GM23248 (cell line): ENCODE measurements at regions not wholly inside any gene's neighbourhood (a gene's known extent, or its start where the extent isn't known, plus 50 kb on each side); places are given as distances from the start of the nearest gene placed in this dataset.
"Not testable (repeated sequence)": the region's sequence is repeated elsewhere in the genome, so short reads cannot be mapped to it uniquely, and the experiment has no call there.

ENCODE experiments used
- DNase-seq: peaks from one replicate; pipeline ENCODE4 v3.0.0-alpha.2; 2015
- H2AFZ ChIP-seq: fragments of 200-600 bp; sonication (generic); 2 replicates; pipeline ENCODE4 v1.6.1; 2016; ENCODE audit warnings: antibody characterized with exemption
- H3F3A ChIP-seq: fragments of 200-600 bp; sonication (generic); 2 replicates; pipeline ENCODE4 v1.6.1; 2016; ENCODE audit warnings: mild to moderate bottlenecking, antibody characterized with exemption, mixed run types; ENCODE audit not compliant: insufficient read depth
- H3K27ac ChIP-seq: fragments of 200-600 bp; sonication (generic); 2 replicates; pipeline ENCODE4 v1.5.1; 2016; ENCODE audit warnings: mild to moderate bottlenecking
- H3K27me3 ChIP-seq: fragments of 200-600 bp; sonication (generic); replicated peaks from 2 replicates; pipeline ENCODE4 v1.6.1; 2016; ENCODE audit warnings: mild to moderate bottlenecking; ENCODE audit not compliant: insufficient read depth
- H3K36me3 ChIP-seq: fragments of 200-600 bp; sonication (generic); 2 replicates; pipeline ENCODE4 v1.6.1; 2016; ENCODE audit warnings: low read depth, mild to moderate bottlenecking
- H3K4me1 ChIP-seq: fragments of 200-600 bp; sonication (generic); 2 replicates; pipeline ENCODE4 v1.6.1; 2016; ENCODE audit warnings: mild to moderate bottlenecking; ENCODE audit not compliant: insufficient read depth
- H3K4me2 ChIP-seq: fragments of 200-600 bp; sonication (generic); one replicate; pipeline ENCODE4 v1.6.1; 2016; ENCODE audit warnings: mild to moderate bottlenecking; ENCODE audit not compliant: unreplicated experiment
- H3K4me3 ChIP-seq: fragments of 200-600 bp; sonication (generic); 2 replicates; pipeline ENCODE4 v1.5.1; 2016; ENCODE audit warnings: mild to moderate bottlenecking
- H3K79me2 ChIP-seq: fragments of 200-600 bp; sonication (generic); 2 replicates; pipeline ENCODE4 v1.6.1; 2016; ENCODE audit warnings: mild to moderate bottlenecking; ENCODE audit not compliant: insufficient read depth
- H3K9ac ChIP-seq: fragments of 200-600 bp; sonication (generic); 2 replicates; pipeline ENCODE4 v1.6.1; 2016; ENCODE audit warnings: mild to moderate bottlenecking
- H3K9me2 ChIP-seq: fragments of 200-600 bp; sonication (generic); 2 replicates; pipeline ENCODE4 v1.6.1; 2016; ENCODE audit warnings: mixed run types, mild to moderate bottlenecking, moderate library complexity; ENCODE audit not compliant: insufficient read depth
- H3K9me3 ChIP-seq: fragments of 200-600 bp; sonication (generic); one replicate; pipeline ENCODE4 v1.6.1; 2017; ENCODE audit warnings: low read depth
- H4K20me1 ChIP-seq: fragments of 200-600 bp; sonication (generic); 2 replicates; pipeline ENCODE4 v1.6.0; 2016; ENCODE audit not compliant: insufficient read depth
- EZH2 ChIP-seq: fragments of 200-600 bp; sonication (generic); IDR thresholded peaks from 2 replicates; pipeline ENCODE4 v1.6.1; 2018; ENCODE audit warnings: antibody characterized with exemption, mild to moderate bottlenecking; ENCODE audit not compliant: insufficient read depth, poor library complexity, severe bottlenecking
- EZH2phosphoT487 ChIP-seq: fragments of 200-600 bp; sonication (generic); IDR thresholded peaks from 2 replicates; pipeline ENCODE4 v1.6.1; 2018; ENCODE audit warnings: antibody characterized with exemption, moderate library complexity, mild to moderate bottlenecking, low read depth; ENCODE audit not compliant: insufficient read depth
- WGBS, 2 experiments: methylation state at CpG; one replicate each; pipeline ENCODE4 v1.1.6; 2015 to 2017; ENCODE audit warnings: low lambda C conversion rate in 2 of 2, low coverage in 1 of 2; ENCODE audit errors: missing lambda C conversion rate in 2 of 2; 5-methylcytosine and 5-hydroxymethylcytosine counted together
- in situ Hi-C: fragments of 300-500 bp; cut with MboI; formaldehyde crosslinking; loops from 2 replicates; pipeline ENCODE4 v1.15.0; 2020

- H3K9me2 ChIP-seq: no peaks in the 10 kb centered on the region
- H3K4me2 ChIP-seq: no peak overlapping the region
- no peaks in the 10 kb centered on the region for H4K20me1 ChIP-seq
- H3K4me3 ChIP-seq: no peak overlapping the region
- whole genome bisulfite sequencing, 2 experiments: 20 to 22% methylated on average over 2 of the region's 2 CpGs
- H3K4me1 ChIP-seq: no peaks in the 10 kb centered on the region
- no peak overlapping the region for H3K9ac ChIP-seq
- no peaks in the 10 kb centered on the region for H3F3A ChIP-seq
- TF ChIP-seq EZH2phosphoT487 (no peak), EZH2 (no peak)
- no peaks in the 10 kb centered on the region for H3K79me2 ChIP-seq
- no peaks in the 10 kb centered on the region for H3K9me3 ChIP-seq
- no peak overlapping the region for H3K27ac ChIP-seq
- no peaks in the 10 kb centered on the region for H3K36me3 ChIP-seq
- 0 out of 2 replicates have a peak, but pooled peaks cover 7% of the 10 kb centered on the region for H3K27me3 ChIP-seq
- H2AFZ ChIP-seq: no peak overlapping the region
- DNase-seq: peak; percentile 20
- in situ Hi-C loops: no loop called here
Observed at GRCh38 chr1:38500352-38500751, 359.2 kb downstream of the RRAGC start.

GRCh38 chr1:38498686-38499085, 360.9 kb downstream of the RRAGC start:
- Histone ChIP-seq H3K9me2 (no peaks in the 10 kb centered on the region), H3K4me1 (no peaks in the 10 kb centered on the region), H4K20me1 (no peaks in the 10 kb centered on the region), H3K36me3 (no peaks in the 10 kb centered on the region), H3K9me3 (no peaks in the 10 kb centered on the region), H3K4me3 (no peak overlapping the region), H3K4me2 (no peak overlapping the region), H3K79me2 (no peaks in the 10 kb centered on the region), H2AFZ (no peak overlapping the region), H3K27me3 (0 out of 2 replicates have a peak, but pooled peaks cover 7% of the 10 kb centered on the region), H3K9ac (no peak overlapping the region), H3F3A (no peaks in the 10 kb centered on the region), H3K27ac (no peak overlapping the region)
- TF ChIP-seq EZH2 (no peak), EZH2phosphoT487 (no peak)
- in situ Hi-C loops: no loop called here
- WGBS, 2 experiments: 0 to 1% methylated on average over 7 of the region's 7 CpGs
- DNase-seq: no peak

GRCh38 chr1:38497921-38498656, 361.5 kb downstream of the RRAGC start:
- in situ Hi-C loops: no loop called here
- H2AFZ ChIP-seq: no peak overlapping the region
- no peak for DNase-seq
- H3K4me2 ChIP-seq: no peak overlapping the region
- TF ChIP-seq EZH2 (no peak), EZH2phosphoT487 (no peak)
- H3K9ac ChIP-seq: no peak overlapping the region
- H4K20me1 ChIP-seq: no peaks in the 10 kb centered on the region
- 10 to 12% methylated on average over 7 of the region's 7 CpGs for WGBS, 2 experiments
- no peaks in the 10 kb centered on the region for H3K9me3 ChIP-seq
- H3K27ac ChIP-seq: no peak overlapping the region
- no peaks in the 10 kb centered on the region for H3K9me2 ChIP-seq
- no peaks in the 10 kb centered on the region for H3K36me3 ChIP-seq
- H3K79me2 ChIP-seq: no peaks in the 10 kb centered on the region
- H3F3A ChIP-seq: no peaks in the 10 kb centered on the region
- no peaks in the 10 kb centered on the region for H3K4me1 ChIP-seq
- 0 out of 2 replicates have a peak, but pooled peaks cover 7% of the 10 kb centered on the region for H3K27me3 ChIP-seq
- no peak overlapping the region for H3K4me3 ChIP-seq

DNA sequence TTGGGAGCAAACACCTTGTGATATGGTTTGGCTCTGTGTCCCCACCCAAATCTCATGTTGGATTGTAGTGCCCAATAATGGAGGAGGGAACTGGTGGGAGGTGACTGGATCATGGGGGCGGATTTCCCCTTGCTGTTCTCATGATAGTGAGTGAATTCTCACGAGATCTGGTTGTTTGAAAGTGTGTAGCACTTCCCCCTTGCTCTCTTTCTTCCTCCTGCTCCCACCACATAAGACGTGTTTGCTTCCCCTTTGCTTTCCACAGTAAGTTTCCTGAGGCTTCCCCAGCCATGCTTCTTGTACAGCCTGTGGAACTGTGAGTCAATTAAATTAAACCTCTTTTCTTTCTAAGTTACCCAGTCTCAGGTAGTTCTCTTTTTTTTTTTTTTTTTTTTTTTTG, 366.3 kb downstream of the RRAGC start:
- H3K4me1 ChIP-seq, H3K4me3 ChIP-seq, H4K20me1 ChIP-seq, H3K9me2 ChIP-seq, in situ Hi-C loops, H2AFZ ChIP-seq, H3K27ac ChIP-seq, H3K9me3 ChIP-seq, H3K9ac ChIP-seq, H3K36me3 ChIP-seq, H3K4me2 ChIP-seq, H3K27me3 ChIP-seq, DNase-seq, H3K79me2 ChIP-seq, H3F3A ChIP-seq: not testable (repeated sequence)
- 7 to 8% methylated on average over 3 of the region's 3 CpGs for WGBS, 2 experiments

DNA sequence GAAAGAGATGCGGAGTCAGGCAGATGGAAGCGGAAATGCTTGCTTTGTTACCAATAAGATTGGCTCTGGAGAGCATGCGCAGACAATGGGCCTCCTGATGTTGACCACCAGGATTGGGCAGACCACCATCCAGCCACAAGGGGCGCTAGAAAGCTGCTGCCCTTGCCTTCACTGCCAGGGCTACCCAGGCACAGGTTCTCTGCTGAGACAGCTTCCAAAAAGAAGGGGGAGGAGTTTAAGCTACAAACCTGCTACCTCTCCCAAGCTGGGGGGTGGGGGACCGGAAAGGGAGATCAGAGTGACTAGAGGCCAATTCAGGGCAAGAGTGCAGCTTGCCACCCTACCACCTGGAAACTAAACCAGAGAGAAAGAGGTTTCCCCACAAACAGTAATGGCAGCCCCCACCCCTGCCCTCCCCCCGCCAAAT, 369.7 kb downstream of the RRAGC start:
- Histone ChIP-seq H3K4me2 (no peak overlapping the region), H3F3A (no peaks in the 10 kb centered on the region), H3K27me3 (peaks cover 17% of the 10 kb centered on the region), H3K36me3 (no peaks in the 10 kb centered on the region), H3K79me2 (no peaks in the 10 kb centered on the region), H3K9ac (no peak overlapping the region), H3K4me1 (no peaks in the 10 kb centered on the region), H4K20me1 (no peaks in the 10 kb centered on the region), H3K9me2 (no peaks in the 10 kb centered on the region), H2AFZ (no peak overlapping the region), H3K4me3 (no peak overlapping the region), H3K9me3 (no peaks in the 10 kb centered on the region), H3K27ac (no peak overlapping the region)
- WGBS, 2 experiments: 29 to 33% methylated on average over 6 of the region's 6 CpGs
- in situ Hi-C loops: no loop called here
- TF ChIP-seq EZH2phosphoT487: no peak
- TF ChIP-seq EZH2: no peak
- DNase-seq: peak; percentile 18
